Fibroblast of villous mesenchyme (primary cell): ENCODE measurements at regions not wholly inside any gene's neighbourhood (a gene's known extent, or its start where the extent isn't known, plus 50 kb on each side); places are given as distances from the start of the nearest gene placed in this dataset.

Experiments used
- DNase-seq: peaks from one replicate; pipeline ENCODE4 v3.0.0-alpha.2; 2010; ENCODE audit warnings: low read depth
- H3K4me3 ChIP-seq: 2 replicates; pipeline ENCODE4 v1.5.1; 2011; ENCODE audit warnings: low read depth, mild to moderate bottlenecking, low read length
- CTCF ChIP-seq: IDR thresholded peaks from 2 replicates; pipeline ENCODE4 v1.5.1; 2012; ENCODE audit warnings: low read depth, mild to moderate bottlenecking, low read length; ENCODE audit not compliant: insufficient read depth

GRCh38 chr13:80116107-80116506 lies 224.8 kb downstream of the SPRY2 start:
- H3K4me3 ChIP-seq: no peak overlapping the region

GRCh38 chr13:80115616-80116015 lies 225.3 kb downstream of the SPRY2 start:
- H3K4me3 ChIP-seq: no peak overlapping the region
- no peak for TF ChIP-seq CTCF
- DNase-seq: no peak

More at GRCh38 chr13:80116107-80116506, 224.8 kb downstream of the SPRY2 start:
- TF ChIP-seq CTCF: no peak
- DNase-seq: peak; percentile 57

GRCh38 chr13:80113714-80114454 lies 227.0 kb downstream of the SPRY2 start:
- H3K4me3 ChIP-seq: no peak overlapping the region
- no peak for TF ChIP-seq CTCF
- DNase-seq: no peak

- TF ChIP-seq CTCF: no peak
- no peak for DNase-seq
These were observed 231.6 kb downstream of the SPRY2 start for GRCh38 chr13:80109303-80109702.

GRCh38 chr13:80105350-80105749 lies 235.6 kb downstream of the SPRY2 start:
- no peak for TF ChIP-seq CTCF
- no peak overlapping the region for H3K4me3 ChIP-seq
- no peak for DNase-seq

More at GRCh38 chr13:80109303-80109702, 231.6 kb downstream of the SPRY2 start:
- H3K4me3 ChIP-seq: no peak overlapping the region

- H3K4me3 ChIP-seq: no peak overlapping the region
- no peak for DNase-seq
- no peak for TF ChIP-seq CTCF
These were observed 239.9 kb downstream of the SPRY2 start for GRCh38 chr13:80101040-80101439.

- no peak overlapping the region for H3K4me3 ChIP-seq
- TF ChIP-seq CTCF: no peak
- peak; percentile 39 for DNase-seq
These were observed 240.3 kb downstream of the SPRY2 start for GRCh38 chr13:80100636-80101035.
